ENCODE measurements at regions not wholly inside any gene's neighbourhood (a gene's known extent, or its start where the extent isn't known, plus 50 kb on each side); places are given as distances from the start of the nearest gene placed in this dataset.
"Not testable (repeated sequence)": the region's sequence is repeated elsewhere in the genome, so short reads cannot be mapped to it uniquely, and the experiment has no call there.

- no peak for DNase-seq (ENCODE audit: low read depth in 2 of 2)
Observed at GRCh38 chr12:61564466-61564865, 695.7 kb upstream of the USP15 start.

- no peak for DNase-seq (ENCODE audit: low read depth in 2 of 2)
Observed at GRCh38 chr12:61566183-61566582, 694.0 kb upstream of the USP15 start.

GRCh38 chr12:61574339-61574738, 685.9 kb upstream of the USP15 start:
- DNase-seq (ENCODE audit: low read depth in 2 of 2) = no peak

- no peak for DNase-seq (ENCODE audit: low read depth in 2 of 2)
Observed at GRCh38 chr12:61584943-61585342, 675.3 kb upstream of the USP15 start.

GRCh38 chr12:61590864-61591263, 669.3 kb upstream of the USP15 start:
- not testable (repeated sequence) for DNase-seq (ENCODE audit: low read depth in 2 of 2)

- DNase-seq (ENCODE audit: low read depth in 2 of 2) = no peak
Observed at GRCh38 chr12:61610143-61610542, 650.1 kb upstream of the USP15 start.

GRCh38 chr12:61629702-61630101, 630.5 kb upstream of the USP15 start:
- no peak for DNase-seq (ENCODE audit: low read depth in 2 of 2)

GRCh38 chr12:61646639-61647038, 613.6 kb upstream of the USP15 start:
- DNase-seq (ENCODE audit: low read depth in 2 of 2) = no peak

- DNase-seq (ENCODE audit: low read depth in 2 of 2) = no peak
Observed at GRCh38 chr12:61647566-61647965, 612.6 kb upstream of the USP15 start.

GRCh38 chr12:61652265-61652664, 607.9 kb upstream of the USP15 start:
- DNase-seq (ENCODE audit: low read depth in 2 of 2) = no peak

GRCh38 chr12:61654698-61655097, 605.5 kb upstream of the USP15 start:
- DNase-seq (ENCODE audit: low read depth in 2 of 2) = no peak

- DNase-seq (ENCODE audit: low read depth in 2 of 2) = no peak
Observed at GRCh38 chr12:61655241-61655640, 605.0 kb upstream of the USP15 start.

GRCh38 chr12:61667676-61668075, 592.5 kb upstream of the USP15 start:
- DNase-seq (ENCODE audit: low read depth in 2 of 2) = no peak

GRCh38 chr12:61676520-61676919, 583.7 kb upstream of the USP15 start:
- DNase-seq (ENCODE audit: low read depth in 2 of 2) = no peak

- no peak for DNase-seq (ENCODE audit: low read depth in 2 of 2)
Observed at GRCh38 chr12:61687407-61687806, 572.8 kb upstream of the USP15 start.

- DNase-seq (ENCODE audit: low read depth in 2 of 2) = no peak
Observed at GRCh38 chr12:61694214-61694613, 566.0 kb upstream of the USP15 start.

GRCh38 chr12:61701471-61701870, 558.7 kb upstream of the USP15 start:
- DNase-seq (ENCODE audit: low read depth in 2 of 2) = no peak

GRCh38 chr12:61706783-61707182, 553.4 kb upstream of the USP15 start:
- no peak for DNase-seq (ENCODE audit: low read depth in 2 of 2)

- DNase-seq (ENCODE audit: low read depth in 2 of 2) = no peak
Observed at GRCh38 chr12:61713121-61713520, 547.1 kb upstream of the USP15 start.

GRCh38 chr12:61717986-61718385, 542.2 kb upstream of the USP15 start:
- no peak for DNase-seq (ENCODE audit: low read depth in 2 of 2)

- no peak for DNase-seq (ENCODE audit: low read depth in 2 of 2)
Observed at GRCh38 chr12:61739925-61740324, 520.3 kb upstream of the USP15 start.

GRCh38 chr12:61750604-61751003, 509.6 kb upstream of the USP15 start:
- DNase-seq (ENCODE audit: low read depth in 2 of 2) = no peak

GRCh38 chr12:61754214-61754613, 506.0 kb upstream of the USP15 start:
- DNase-seq (ENCODE audit: low read depth in 2 of 2) = no peak

GRCh38 chr12:61757831-61758505, 502.2 kb upstream of the USP15 start:
- no peak for DNase-seq (ENCODE audit: low read depth in 2 of 2)
